Cardiac septum (tissue), 1 donor: ENCODE measurements at regions not wholly inside any gene's neighbourhood (a gene's known extent, or its start where the extent isn't known, plus 50 kb on each side); places are given as distances from the start of the nearest gene placed in this dataset.
"Not testable (repeated sequence)": the region's sequence is repeated elsewhere in the genome, so short reads cannot be mapped to it uniquely, and the experiment has no call there.

Experiments
- DNase-seq: peaks from one replicate; pipeline ENCODE4 v3.0.0-alpha.2; 2020; ENCODE audit warnings: low spot score
- intact Hi-C: fragments of 100-400 bp; cut with DNase I; formaldehyde crosslinking; loops from one replicate; pipeline ENCODE4 v1.14.0; 2022
- donor health status: DM: no; HTN: no; CAD: no.

GRCh38 chrX:20720954-20721626 lies 454.4 kb upstream of the RPS6KA3 start:
- intact Hi-C loops = no loop called here
- no peak for DNase-seq

- no peak for DNase-seq
- intact Hi-C loops = no loop called here
Measured at GRCh38 chrX:20718592-20719380, 452.1 kb upstream of the RPS6KA3 start.

- no peak for DNase-seq
- intact Hi-C loops = no loop called here
Measured at GRCh38 chrX:20715176-20715575, 448.5 kb upstream of the RPS6KA3 start.

- intact Hi-C loops = no loop called here
- DNase-seq = no peak
Measured at GRCh38 chrX:20712811-20713210, 446.1 kb upstream of the RPS6KA3 start.

- intact Hi-C loops = no loop called here
- no peak for DNase-seq
Measured at GRCh38 chrX:20711366-20711765, 444.7 kb upstream of the RPS6KA3 start.

- intact Hi-C loops = no loop called here
- no peak for DNase-seq
Measured at GRCh38 chrX:20693078-20693477, 426.4 kb upstream of the RPS6KA3 start.

- DNase-seq = no peak
- intact Hi-C loops = no loop called here
Measured at GRCh38 chrX:20686256-20686655, 419.5 kb upstream of the RPS6KA3 start.

- no peak for DNase-seq
- intact Hi-C loops = no loop called here
Measured at GRCh38 chrX:20685652-20686051, 418.9 kb upstream of the RPS6KA3 start.

GRCh38 chrX:20681683-20682082 lies 415.0 kb upstream of the RPS6KA3 start:
- DNase-seq = no peak
- intact Hi-C loops = no loop called here

- intact Hi-C loops = no loop called here
- no peak for DNase-seq
Measured at GRCh38 chrX:20680998-20681397, 414.3 kb upstream of the RPS6KA3 start.

- intact Hi-C loops = no loop called here
- no peak for DNase-seq
Measured at GRCh38 chrX:20672476-20672875, 405.8 kb upstream of the RPS6KA3 start.

GRCh38 chrX:20671746-20672145 lies 405.0 kb upstream of the RPS6KA3 start:
- DNase-seq, intact Hi-C loops: not testable (repeated sequence)

GRCh38 chrX:20670611-20671010 lies 403.9 kb upstream of the RPS6KA3 start:
- DNase-seq = no peak
- intact Hi-C loops = no loop called here

- intact Hi-C loops = no loop called here
Measured at GRCh38 chrX:20668550-20668949, 401.8 kb upstream of the RPS6KA3 start.

GRCh38 chrX:20666331-20666730 lies 399.6 kb upstream of the RPS6KA3 start:
- no peak for DNase-seq
- intact Hi-C loops = no loop called here

More at GRCh38 chrX:20668550-20668949, 401.8 kb upstream of the RPS6KA3 start:
- no peak for DNase-seq

GRCh38 chrX:20665481-20665880 lies 398.8 kb upstream of the RPS6KA3 start:
- DNase-seq = no peak
- intact Hi-C loops = no loop called here

GRCh38 chrX:20664774-20665173 lies 398.1 kb upstream of the RPS6KA3 start:
- intact Hi-C loops = no loop called here
- no peak for DNase-seq

GRCh38 chrX:20664131-20664530 lies 397.4 kb upstream of the RPS6KA3 start:
- intact Hi-C loops = no loop called here
- no peak for DNase-seq

GRCh38 chrX:20663336-20663735 lies 396.6 kb upstream of the RPS6KA3 start:
- no peak for DNase-seq
- intact Hi-C loops = no loop called here

GRCh38 chrX:20656721-20657120 lies 390.0 kb upstream of the RPS6KA3 start:
- no peak for DNase-seq
- intact Hi-C loops = no loop called here

- DNase-seq = no peak
- intact Hi-C loops = no loop called here
Measured at GRCh38 chrX:20654596-20655106, 387.9 kb upstream of the RPS6KA3 start.
